ENCODE measurements at regions not wholly inside any gene's neighbourhood (a gene's known extent, or its start where the extent isn't known, plus 50 kb on each side); places are given as distances from the start of the nearest gene placed in this dataset.

DNA sequence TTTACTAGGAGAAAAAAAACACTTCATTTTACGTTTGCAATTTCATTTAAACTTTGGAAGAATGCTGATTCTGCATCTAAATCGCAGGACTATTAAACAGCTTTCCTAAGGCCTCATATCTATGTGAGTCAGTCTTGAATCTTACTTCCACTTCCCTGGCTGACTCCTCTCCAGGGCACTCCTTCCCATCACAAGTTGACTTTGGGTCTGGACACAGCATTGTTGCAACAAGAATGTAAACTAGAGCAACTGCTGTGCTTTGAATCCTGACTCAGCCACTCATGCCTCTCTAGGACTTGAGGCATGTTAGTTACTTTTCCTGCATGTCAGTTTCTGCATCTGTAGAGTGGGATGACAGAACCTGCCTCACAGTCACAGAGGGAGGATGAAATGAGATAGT is 413.8 kb downstream of the FAT4 start:
- TF ChIP-seq, protein P1, sequence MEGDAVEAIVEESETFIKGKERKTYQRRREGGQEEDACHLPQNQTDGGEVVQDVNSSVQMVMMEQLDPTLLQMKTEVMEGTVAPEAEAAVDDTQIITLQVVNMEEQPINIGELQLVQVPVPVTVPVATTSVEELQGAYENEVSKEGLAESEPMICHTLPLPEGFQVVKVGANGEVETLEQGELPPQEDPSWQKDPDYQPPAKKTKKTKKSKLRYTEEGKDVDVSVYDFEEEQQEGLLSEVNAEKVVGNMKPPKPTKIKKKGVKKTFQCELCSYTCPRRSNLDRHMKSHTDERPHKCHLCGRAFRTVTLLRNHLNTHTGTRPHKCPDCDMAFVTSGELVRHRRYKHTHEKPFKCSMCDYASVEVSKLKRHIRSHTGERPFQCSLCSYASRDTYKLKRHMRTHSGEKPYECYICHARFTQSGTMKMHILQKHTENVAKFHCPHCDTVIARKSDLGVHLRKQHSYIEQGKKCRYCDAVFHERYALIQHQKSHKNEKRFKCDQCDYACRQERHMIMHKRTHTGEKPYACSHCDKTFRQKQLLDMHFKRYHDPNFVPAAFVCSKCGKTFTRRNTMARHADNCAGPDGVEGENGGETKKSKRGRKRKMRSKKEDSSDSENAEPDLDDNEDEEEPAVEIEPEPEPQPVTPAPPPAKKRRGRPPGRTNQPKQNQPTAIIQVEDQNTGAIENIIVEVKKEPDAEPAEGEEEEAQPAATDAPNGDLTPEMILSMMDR (IDR thresholded peaks at IDR 0.05; ENCODE audit: low read depth, low read length, poor library complexity, severe bottlenecking): no peak
- no peak for TF ChIP-seq EZH2phosphoT487 (IDR thresholded peaks at IDR 0.05; ENCODE audit: borderline replicate concordance, low read length)
